ENCODE measurements at regions not wholly inside any gene's neighbourhood (a gene's known extent, or its start where the extent isn't known, plus 50 kb on each side); places are given as distances from the start of the nearest gene placed in this dataset.
A peak's percentile ranks its signal among the peaks of the same experiment; 100 is the strongest.

GRCh38 chr4:148852092-148852699, 410.0 kb upstream of the NR3C2 start:
- FAIRE-seq (no peak), ATAC-seq (peak in 1 of 4 donors; percentile 10), DNase-seq (no peak)
- Histone ChIP-seq H3K4me3 (no peak overlapping the region), H3K36me3 (no peaks in the 10 kb centered on the region), H3K9me3 (no peaks in the 10 kb centered on the region), H3K4me1 (peaks cover 0 to 9% (median 7%) of the 10 kb centered on the region in 3 donors), H3K27me3 (no peaks in the 10 kb centered on the region), H3K27ac (no peak overlapping the region)
- intact Hi-C loops (cut with DNase I): no loop called here
- WGBS, 2 donors: 21 to 23% methylated on average over 3 of the region's 3 CpGs
- no peak for TF ChIP-seq CTCF (IDR thresholded peaks at IDR 0.05)

GRCh38 chr4:148850257-148850995, 408.2 kb upstream of the NR3C2 start:
- FAIRE-seq: peak; percentile 92
- no peak overlapping the region for H3K4me3 ChIP-seq
- no peaks in the 10 kb centered on the region for H3K9me3 ChIP-seq
- intact Hi-C loops (cut with DNase I): no loop called here
- 23 to 31% methylated on average over 2 of the region's 2 CpGs for WGBS, 2 donors
- H3K27me3 ChIP-seq: no peaks in the 10 kb centered on the region
- TF ChIP-seq CTCF (IDR thresholded peaks at IDR 0.05): no peak
- DNase-seq: peak in 3 of 6 donors; percentile 24 to 43 (median 38)
- no peaks in the 10 kb centered on the region for H3K36me3 ChIP-seq
- H3K27ac ChIP-seq: peak overlapping the region in 3 of 4 donors; percentile 36 to 63 (median 62)
- peaks cover 8 to 19% (median 10%) of the 10 kb centered on the region in 3 donors for H3K4me1 ChIP-seq
- peak; percentile 88 to 94 (median 92) for ATAC-seq

DNA sequence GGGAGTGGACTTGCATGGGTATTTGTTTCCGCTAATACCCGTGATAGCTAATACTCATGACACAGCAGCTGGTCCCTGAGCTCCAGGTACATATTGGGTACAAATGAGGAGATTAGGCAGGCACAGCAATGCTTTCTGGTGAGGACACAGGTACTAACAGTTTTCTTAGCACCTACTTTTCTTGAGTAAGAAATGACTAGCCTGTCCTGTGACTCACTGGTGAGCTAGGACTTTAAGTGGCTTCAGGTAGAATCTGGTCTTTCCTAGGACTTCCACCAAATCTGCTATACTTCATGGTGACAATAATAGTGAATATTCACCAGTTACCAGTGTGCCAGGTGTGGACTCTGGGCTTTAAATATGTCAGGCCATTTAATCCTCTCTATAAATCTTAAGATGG, 407.4 kb upstream of the NR3C2 start:
- FAIRE-seq (no peak), ATAC-seq (peak in 2 of 4 donors; percentile 5 to 12), DNase-seq (no peak)
- Histone ChIP-seq H3K27ac (peak overlapping the region in 3 of 4 donors; percentile 36 to 63 (median 62)), H3K9me3 (no peaks in the 10 kb centered on the region), H3K4me3 (no peak overlapping the region), H3K27me3 (no peaks in the 10 kb centered on the region), H3K4me1 (peaks cover 12 to 24% (median 15%) of the 10 kb centered on the region in 3 donors), H3K36me3 (no peaks in the 10 kb centered on the region)
- no peak for TF ChIP-seq CTCF (IDR thresholded peaks at IDR 0.05)
- 67 to 80% methylated on average over 2 of the region's 2 CpGs for WGBS, 2 donors
- intact Hi-C loops (cut with DNase I): no loop called here

- peaks cover 12 to 24% (median 15%) of the 10 kb centered on the region in 3 donors for H3K4me1 ChIP-seq
- intact Hi-C loops (cut with DNase I): no loop called here
Observed at GRCh38 chr4:148847544-148848255, 405.5 kb upstream of the NR3C2 start.

More at GRCh38 chr4:148847544-148848255, 405.5 kb upstream of the NR3C2 start:
- Histone ChIP-seq H3K36me3 (no peaks in the 10 kb centered on the region), H3K27me3 (no peaks in the 10 kb centered on the region), H3K4me3 (no peak overlapping the region), H3K27ac (no peak overlapping the region), H3K9me3 (no peaks in the 10 kb centered on the region)
- ATAC-seq (no peak), DNase-seq (no peak), FAIRE-seq (peak; percentile 23)
- 86 to 88% methylated on average over 10 of the region's 10 CpGs for WGBS, 2 donors
- TF ChIP-seq CTCF (IDR thresholded peaks at IDR 0.05): no peak
